ENCODE measurements at regions not wholly inside any gene's neighbourhood (a gene's known extent, or its start where the extent isn't known, plus 50 kb on each side); places are given as distances from the start of the nearest gene placed in this dataset.

- Histone ChIP-seq H4K20me1 (ENCODE audit: insufficient read depth) (no peaks in the 10 kb centered on the region), H3K79me2 (ENCODE audit: insufficient read depth, low read depth) (no peaks in the 10 kb centered on the region), H3K27me3 (ENCODE audit: insufficient read depth, low read depth) (no peaks in the 10 kb centered on the region), H3K36me3 (ENCODE audit: insufficient read depth) (no peaks in the 10 kb centered on the region), H3K4me1 (ENCODE audit: low read depth, poor library complexity, severe bottlenecking) (peaks cover 42% of the 10 kb centered on the region), H3K9ac (no peak overlapping the region), H3K4me3 (IDR thresholded peaks at IDR 0.05; ENCODE audit: insufficient read depth, low read depth, low read length) (no peak overlapping the region), H3K4me2 (no peak overlapping the region), H3K27ac (no peak overlapping the region), H2AFZ (ENCODE audit: low read depth) (no peak overlapping the region)
- TF ChIP-seq, protein P1, sequence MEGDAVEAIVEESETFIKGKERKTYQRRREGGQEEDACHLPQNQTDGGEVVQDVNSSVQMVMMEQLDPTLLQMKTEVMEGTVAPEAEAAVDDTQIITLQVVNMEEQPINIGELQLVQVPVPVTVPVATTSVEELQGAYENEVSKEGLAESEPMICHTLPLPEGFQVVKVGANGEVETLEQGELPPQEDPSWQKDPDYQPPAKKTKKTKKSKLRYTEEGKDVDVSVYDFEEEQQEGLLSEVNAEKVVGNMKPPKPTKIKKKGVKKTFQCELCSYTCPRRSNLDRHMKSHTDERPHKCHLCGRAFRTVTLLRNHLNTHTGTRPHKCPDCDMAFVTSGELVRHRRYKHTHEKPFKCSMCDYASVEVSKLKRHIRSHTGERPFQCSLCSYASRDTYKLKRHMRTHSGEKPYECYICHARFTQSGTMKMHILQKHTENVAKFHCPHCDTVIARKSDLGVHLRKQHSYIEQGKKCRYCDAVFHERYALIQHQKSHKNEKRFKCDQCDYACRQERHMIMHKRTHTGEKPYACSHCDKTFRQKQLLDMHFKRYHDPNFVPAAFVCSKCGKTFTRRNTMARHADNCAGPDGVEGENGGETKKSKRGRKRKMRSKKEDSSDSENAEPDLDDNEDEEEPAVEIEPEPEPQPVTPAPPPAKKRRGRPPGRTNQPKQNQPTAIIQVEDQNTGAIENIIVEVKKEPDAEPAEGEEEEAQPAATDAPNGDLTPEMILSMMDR (conservative IDR thresholded peaks at IDR 0.05; ENCODE audit: low read depth, low read length) = no peak
Observed at GRCh38 chr4:152083338-152083737, 322.5 kb upstream of the GATB start.

GRCh38 chr4:152081024-152081423, 320.2 kb upstream of the GATB start:
- TF ChIP-seq, protein P1 (conservative IDR thresholded peaks at IDR 0.05; ENCODE audit: low read depth, low read length) = no peak
- H3K4me3 ChIP-seq (IDR thresholded peaks at IDR 0.05; ENCODE audit: insufficient read depth, low read depth, low read length) = no peak overlapping the region
- H3K4me1 ChIP-seq (ENCODE audit: low read depth, poor library complexity, severe bottlenecking) = peaks cover 63% of the 10 kb centered on the region
- peak overlapping the region; percentile 93 for H3K27ac ChIP-seq
- H3K4me2 ChIP-seq = peak overlapping the region; percentile 80
- no peak overlapping the region; the same call in 1 of the 2 replicates for H3K9ac ChIP-seq
- H2AFZ ChIP-seq (ENCODE audit: low read depth) = peak overlapping the region; percentile 43
- H3K79me2 ChIP-seq (ENCODE audit: insufficient read depth, low read depth) = no peaks in the 10 kb centered on the region
- no peaks in the 10 kb centered on the region for H3K27me3 ChIP-seq (ENCODE audit: insufficient read depth, low read depth)
- H3K36me3 ChIP-seq (ENCODE audit: insufficient read depth) = no peaks in the 10 kb centered on the region
- no peaks in the 10 kb centered on the region for H4K20me1 ChIP-seq (ENCODE audit: insufficient read depth)

DNA sequence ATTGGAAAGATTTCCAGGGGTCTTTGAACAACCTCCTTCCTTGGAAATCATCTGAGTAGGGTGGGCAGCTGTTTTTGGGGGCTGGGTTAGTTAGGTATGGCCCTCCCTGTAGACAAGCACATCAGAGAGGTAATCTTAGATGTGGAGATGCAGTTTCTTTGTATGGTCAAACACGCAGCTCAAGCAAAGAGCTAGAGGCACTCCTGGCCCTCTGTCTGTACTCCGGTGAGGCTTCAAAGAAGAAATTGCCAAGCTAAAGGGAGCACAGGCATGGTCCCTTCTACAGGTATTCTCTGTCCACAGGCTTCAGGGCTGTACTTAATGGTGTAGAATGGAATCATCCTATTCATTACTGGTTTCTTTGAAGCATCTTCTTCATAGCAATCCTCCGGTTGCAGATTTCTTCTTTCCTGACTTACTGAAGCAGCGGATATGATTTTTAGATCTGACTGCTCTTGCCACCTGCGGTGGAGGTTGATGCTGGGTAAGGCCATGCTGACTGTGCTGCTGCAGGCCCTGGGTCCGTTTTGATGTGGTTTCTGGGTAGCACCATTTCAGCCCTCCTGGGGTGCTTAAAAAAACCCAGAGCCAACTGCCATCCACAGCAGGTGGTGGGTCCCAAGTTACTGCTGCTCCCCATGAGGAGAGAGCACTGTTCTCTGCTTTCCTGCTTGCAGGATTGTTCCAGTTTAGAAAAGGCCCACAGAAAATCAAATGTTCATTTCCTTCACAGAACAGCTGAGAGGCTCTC, 318.9 kb upstream of the GATB start:
- no peak overlapping the region for H3K4me3 ChIP-seq (IDR thresholded peaks at IDR 0.05; ENCODE audit: insufficient read depth, low read depth, low read length)
- H3K4me2 ChIP-seq = peak overlapping the region; percentile 80
- peaks cover 76% of the 10 kb centered on the region for H3K4me1 ChIP-seq (ENCODE audit: low read depth, poor library complexity, severe bottlenecking)
- peak overlapping the region; percentile 55 for H3K9ac ChIP-seq
- no peaks in the 10 kb centered on the region for H3K36me3 ChIP-seq (ENCODE audit: insufficient read depth)
- TF ChIP-seq, protein P1 (conservative IDR thresholded peaks at IDR 0.05; ENCODE audit: low read depth, low read length) = no peak
- no peaks in the 10 kb centered on the region for H3K27me3 ChIP-seq (ENCODE audit: insufficient read depth, low read depth)
- peak overlapping the region; percentile 24; the same call in 1 of the 2 replicates for H2AFZ ChIP-seq (ENCODE audit: low read depth)
- H3K27ac ChIP-seq = peak overlapping the region; percentile 93
- no peaks in the 10 kb centered on the region for H4K20me1 ChIP-seq (ENCODE audit: insufficient read depth)
- H3K79me2 ChIP-seq (ENCODE audit: insufficient read depth, low read depth) = no peaks in the 10 kb centered on the region

DNA sequence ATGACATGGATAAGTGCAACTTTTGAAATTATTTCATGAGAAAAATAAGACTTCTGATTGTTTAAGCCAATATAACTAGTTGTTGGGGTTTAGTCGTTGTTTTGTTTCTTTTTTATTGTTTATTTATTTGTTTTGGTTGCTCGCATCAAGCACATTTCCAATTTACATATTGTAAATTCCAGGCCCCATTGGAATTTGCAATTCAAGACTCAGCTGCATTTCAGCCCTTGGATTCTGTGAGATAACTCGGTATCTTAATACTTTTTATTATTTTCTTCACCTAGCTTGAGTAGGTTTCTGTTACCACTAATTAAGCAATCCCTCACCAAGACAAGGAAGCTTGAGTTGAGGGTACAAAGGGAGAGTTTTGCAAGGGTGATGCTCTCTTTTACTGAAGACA, 318.3 kb upstream of the GATB start:
- H3K4me3 ChIP-seq (IDR thresholded peaks at IDR 0.05; ENCODE audit: insufficient read depth, low read depth, low read length) = no peak overlapping the region
- peaks cover 82% of the 10 kb centered on the region for H3K4me1 ChIP-seq (ENCODE audit: low read depth, poor library complexity, severe bottlenecking)
- no peaks in the 10 kb centered on the region for H3K79me2 ChIP-seq (ENCODE audit: insufficient read depth, low read depth)
- H4K20me1 ChIP-seq (ENCODE audit: insufficient read depth) = no peaks in the 10 kb centered on the region
- H3K9ac ChIP-seq = peak overlapping the region; percentile 55
- TF ChIP-seq, protein P1 (conservative IDR thresholded peaks at IDR 0.05; ENCODE audit: low read depth, low read length) = no peak
- H3K27ac ChIP-seq = peak overlapping the region; percentile 93
- H2AFZ ChIP-seq (ENCODE audit: low read depth) = peak overlapping the region; percentile 24
- peak overlapping the region; percentile 80 for H3K4me2 ChIP-seq
- no peaks in the 10 kb centered on the region for H3K27me3 ChIP-seq (ENCODE audit: insufficient read depth, low read depth)
- H3K36me3 ChIP-seq (ENCODE audit: insufficient read depth) = no peaks in the 10 kb centered on the region
